Keratinocyte (primary cell): ENCODE measurements at regions not wholly inside any gene's neighbourhood (a gene's known extent, or its start where the extent isn't known, plus 50 kb on each side); places are given as distances from the start of the nearest gene placed in this dataset.

Experiments used
- CTCF ChIP-seq, 3 experiments: IDR thresholded peaks in 1 of 3; conservative IDR thresholded peaks in 1 of 3; optimal IDR thresholded peaks in 1 of 3; 2 replicates in 2 of 3; 3 replicates in 1 of 3; pipeline versions ENCODE3 to v1.5.1; 2011; ENCODE audit warnings: low read length in 3 of 3, mild to moderate bottlenecking in 3 of 3, moderate library complexity in 2 of 3, control low read depth in 1 of 3, inconsistent platforms in 1 of 3; ENCODE audit not compliant: insufficient read depth in 2 of 3; ENCODE audit errors: extremely low read depth in 1 of 3
- EZH2 ChIP-seq: IDR thresholded peaks from one replicate; pipeline ENCODE4 v1.6.1; 2012; ENCODE audit warnings: inconsistent platforms, mild to moderate bottlenecking, low read length, moderate library complexity

DNA sequence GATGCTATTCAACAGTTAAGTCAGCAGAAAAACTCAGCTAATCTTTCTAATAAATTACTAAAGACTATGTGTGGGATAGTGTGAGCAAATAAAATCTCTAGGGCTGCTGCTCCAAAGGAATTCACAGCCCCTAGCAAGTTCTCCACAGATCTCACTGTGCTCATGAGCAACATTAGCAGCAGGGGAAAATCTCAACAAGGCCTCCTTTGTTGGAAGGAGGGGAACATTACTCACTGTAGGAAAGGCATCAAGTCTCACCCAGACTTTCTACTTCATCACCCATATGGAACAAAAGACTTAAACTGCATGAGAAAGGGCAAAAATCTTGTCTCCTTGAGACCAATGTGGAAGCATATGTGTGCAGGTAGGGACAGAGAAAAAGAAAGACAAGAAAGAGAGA, 726.4 kb upstream of the SLC35B3 start:
- TF ChIP-seq CTCF (optimal IDR thresholded peaks at IDR 0.05 in 1 of 3, IDR thresholded peaks at IDR 0.05 in 1 of 3, conservative IDR thresholded peaks at IDR 0.05 in 1 of 3; ENCODE audit: extremely low read depth in 1 of 3, insufficient read depth in 2 of 3, low read length in 3 of 3) = no peak
- no peak for TF ChIP-seq EZH2
